Stimulated activated CD8-positive, alpha-beta memory T cell treated with anti-CD3 and anti-CD28 coated beads, Interleukin-7, amount 100 ng/mL, for 1 hour (primary cell): ENCODE measurements at regions not wholly inside any gene's neighbourhood (a gene's known extent, or its start where the extent isn't known, plus 50 kb on each side); places are given as distances from the start of the nearest gene placed in this dataset.

Experiments
- DNase-seq, 2 donors: peaks; one replicate each; pipeline ENCODE4 v3.0.0-alpha.2; 2020; ENCODE audit warnings: low read depth in 2 of 2

GRCh38 chr12:116402163-116402939, 124.9 kb upstream of the MED13L start:
- DNase-seq: no peak

- DNase-seq: no peak
Observed at GRCh38 chr12:116403546-116403945, 126.1 kb upstream of the MED13L start.

GRCh38 chr12:116404247-116404646, 126.8 kb upstream of the MED13L start:
- no peak for DNase-seq

- no peak for DNase-seq
Observed at GRCh38 chr12:116404913-116405611, 127.6 kb upstream of the MED13L start.

- DNase-seq: no peak
Observed at GRCh38 chr12:116406529-116406928, 129.0 kb upstream of the MED13L start.

GRCh38 chr12:116408489-116409250, 131.2 kb upstream of the MED13L start:
- DNase-seq: no peak

GRCh38 chr12:116411977-116412376, 134.5 kb upstream of the MED13L start:
- DNase-seq: no peak

- no peak for DNase-seq
Observed at GRCh38 chr12:116414891-116415290, 137.4 kb upstream of the MED13L start.

- DNase-seq: no peak
Observed at GRCh38 chr12:116415408-116416108, 138.1 kb upstream of the MED13L start.

- DNase-seq: no peak
Observed at GRCh38 chr12:116416166-116416565, 138.7 kb upstream of the MED13L start.

- DNase-seq: no peak
Observed at GRCh38 chr12:116418551-116418950, 140.6 kb upstream of the MAP1LC3B2 start.

GRCh38 chr12:116420227-116420880, 138.8 kb upstream of the MAP1LC3B2 start:
- no peak for DNase-seq

GRCh38 chr12:116421785-116422538, 137.2 kb upstream of the MAP1LC3B2 start:
- no peak for DNase-seq

GRCh38 chr12:116423094-116423493, 136.1 kb upstream of the MAP1LC3B2 start:
- no peak for DNase-seq

- no peak for DNase-seq
Observed at GRCh38 chr12:116425256-116426193, 133.7 kb upstream of the MAP1LC3B2 start.

GRCh38 chr12:116426391-116427136, 132.6 kb upstream of the MAP1LC3B2 start:
- no peak for DNase-seq

GRCh38 chr12:116427200-116427930, 131.8 kb upstream of the MAP1LC3B2 start:
- DNase-seq: no peak

GRCh38 chr12:116429826-116430360, 129.3 kb upstream of the MAP1LC3B2 start:
- no peak for DNase-seq
